NCI-H226 (cell line): ENCODE measurements at regions not wholly inside any gene's neighbourhood (a gene's known extent, or its start where the extent isn't known, plus 50 kb on each side); places are given as distances from the start of the nearest gene placed in this dataset.
"Not testable (repeated sequence)": the region's sequence is repeated elsewhere in the genome, so short reads cannot be mapped to it uniquely, and the experiment has no call there.

Experiments used
- DNase-seq: peaks from one replicate; pipeline ENCODE4 v3.0.0-alpha.2; 2015

DNA sequence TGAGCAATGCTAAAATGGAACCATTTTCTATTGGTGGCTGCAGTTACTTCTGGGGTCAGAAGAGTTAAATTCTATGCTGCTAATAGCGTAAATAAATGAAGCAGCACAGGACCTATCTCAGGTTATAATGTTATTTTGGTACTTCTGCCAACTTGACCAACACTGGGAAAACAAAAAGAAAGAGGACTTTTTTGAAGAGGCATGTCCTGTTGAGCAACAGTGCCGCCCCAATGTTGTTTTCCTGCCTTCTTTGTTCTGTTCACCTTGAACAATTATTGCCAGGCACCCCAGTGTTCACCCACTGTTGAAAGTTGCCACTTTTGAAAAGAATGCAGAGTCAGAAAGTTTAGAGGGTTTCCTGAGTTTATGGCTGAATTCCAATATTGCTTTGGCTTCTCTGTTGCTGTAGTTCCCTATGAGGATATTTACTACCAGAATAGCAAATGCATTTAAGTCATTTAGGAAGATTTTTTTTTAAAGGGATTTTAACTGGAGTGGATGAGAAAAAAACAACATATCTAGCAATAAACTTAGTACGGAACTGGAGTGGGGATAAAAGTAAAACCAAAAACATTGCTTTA, 679.0 kb upstream of the DPPA4 start:
- DNase-seq: no peak

DNA sequence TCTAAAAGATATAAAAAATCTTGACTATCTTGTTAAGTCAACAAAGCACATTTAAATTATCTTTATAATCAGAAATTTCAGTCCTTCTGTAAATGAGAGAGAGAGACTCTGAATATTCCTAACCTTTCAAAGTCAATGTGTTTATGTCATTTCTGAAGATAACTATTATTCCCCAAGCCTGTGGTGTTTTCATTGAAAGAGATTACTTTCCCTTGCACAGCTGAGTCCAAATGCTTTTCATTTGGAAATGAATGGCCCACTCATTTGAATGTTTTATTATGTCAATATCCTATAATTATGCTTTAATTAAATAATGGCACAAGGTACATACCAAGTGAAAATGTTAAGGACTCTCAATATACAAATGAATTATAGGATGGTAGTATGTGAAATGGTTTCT, 680.0 kb upstream of the DPPA4 start:
- DNase-seq: no peak

- no peak for DNase-seq
These were observed 684.3 kb upstream of the DPPA4 start for GRCh38 chr3:110021659-110022058.

- DNase-seq: not testable (repeated sequence)
These were observed 685.7 kb upstream of the DPPA4 start for GRCh38 chr3:110023022-110023421.

GRCh38 chr3:110026421-110026820, 689.1 kb upstream of the DPPA4 start:
- DNase-seq: no peak

- no peak for DNase-seq
These were observed 690.2 kb upstream of the DPPA4 start for GRCh38 chr3:110027446-110028080.

- no peak for DNase-seq
These were observed 694.6 kb upstream of the DPPA4 start for GRCh38 chr3:110031975-110032374.

GRCh38 chr3:110059431-110059830, 722.1 kb upstream of the DPPA4 start:
- DNase-seq: no peak

GRCh38 chr3:110062716-110063115, 725.4 kb upstream of the DPPA4 start:
- no peak for DNase-seq

DNA sequence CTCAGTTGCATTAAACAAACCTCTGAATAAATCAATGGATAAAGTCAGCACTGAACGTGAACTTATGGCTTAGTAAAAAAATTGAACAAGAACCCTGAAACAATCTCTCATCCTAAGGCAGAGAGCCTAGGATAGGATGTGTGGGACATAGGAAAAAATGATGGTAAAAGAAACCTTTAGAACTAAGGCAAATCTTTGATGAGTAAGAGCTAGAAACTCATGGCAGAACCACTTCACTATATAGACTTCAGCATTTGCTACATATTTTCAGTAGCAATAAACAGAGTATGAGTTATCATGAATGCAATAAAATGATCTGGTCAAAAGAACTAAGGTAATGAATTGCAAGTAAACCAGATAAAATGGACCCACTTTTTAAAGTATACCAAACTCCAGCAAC, 725.8 kb upstream of the DPPA4 start:
- DNase-seq: no peak

DNA sequence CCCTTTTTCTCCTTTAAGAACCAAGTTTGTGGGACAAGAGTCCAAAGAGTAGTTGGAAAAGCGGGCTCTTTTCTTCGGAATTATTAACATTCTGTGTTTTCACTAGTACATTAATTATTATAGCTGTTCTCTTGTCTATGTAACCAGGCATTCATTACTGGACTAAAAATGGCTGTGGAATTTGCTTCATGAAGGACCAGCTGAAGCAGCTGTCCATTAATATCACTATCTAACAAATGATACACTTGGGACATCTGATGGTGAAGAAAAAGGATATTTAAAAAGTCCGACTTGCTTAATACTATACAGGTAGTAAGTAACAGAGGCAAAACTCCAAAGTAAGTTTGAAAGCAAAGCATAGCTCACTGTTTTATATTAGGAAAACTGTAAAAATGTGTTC, 728.9 kb upstream of the DPPA4 start:
- no peak for DNase-seq

- no peak for DNase-seq
These were observed 730.2 kb upstream of the DPPA4 start for GRCh38 chr3:110067527-110067926.

- DNase-seq: no peak
These were observed 732.4 kb upstream of the DPPA4 start for GRCh38 chr3:110069761-110070160.

GRCh38 chr3:110070161-110070916, 733.0 kb upstream of the DPPA4 start:
- DNase-seq: peak; percentile 47

- no peak for DNase-seq
These were observed 736.7 kb upstream of the DPPA4 start for GRCh38 chr3:110074095-110074494.

GRCh38 chr3:110077093-110077492, 739.7 kb upstream of the DPPA4 start:
- no peak for DNase-seq

DNA sequence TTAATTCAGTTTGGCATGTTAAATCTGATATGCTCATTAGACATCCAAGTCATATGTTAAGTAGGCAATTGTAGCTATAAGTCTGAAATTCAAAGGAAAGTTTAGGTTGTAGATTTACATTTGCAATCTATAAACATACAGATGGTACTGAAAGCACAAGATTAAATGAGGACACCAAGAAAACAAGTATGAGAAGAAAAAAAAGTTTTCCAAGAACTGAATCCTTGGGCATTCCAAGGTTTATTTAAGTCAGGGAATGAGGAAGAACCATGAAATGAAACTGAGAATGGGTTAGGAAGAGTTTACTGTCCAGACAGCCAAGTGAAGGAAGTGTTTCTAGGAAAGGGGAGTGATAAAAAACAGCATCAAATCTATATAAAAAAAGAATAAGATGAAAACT, 756.1 kb upstream of the DPPA4 start:
- no peak for DNase-seq

DNA sequence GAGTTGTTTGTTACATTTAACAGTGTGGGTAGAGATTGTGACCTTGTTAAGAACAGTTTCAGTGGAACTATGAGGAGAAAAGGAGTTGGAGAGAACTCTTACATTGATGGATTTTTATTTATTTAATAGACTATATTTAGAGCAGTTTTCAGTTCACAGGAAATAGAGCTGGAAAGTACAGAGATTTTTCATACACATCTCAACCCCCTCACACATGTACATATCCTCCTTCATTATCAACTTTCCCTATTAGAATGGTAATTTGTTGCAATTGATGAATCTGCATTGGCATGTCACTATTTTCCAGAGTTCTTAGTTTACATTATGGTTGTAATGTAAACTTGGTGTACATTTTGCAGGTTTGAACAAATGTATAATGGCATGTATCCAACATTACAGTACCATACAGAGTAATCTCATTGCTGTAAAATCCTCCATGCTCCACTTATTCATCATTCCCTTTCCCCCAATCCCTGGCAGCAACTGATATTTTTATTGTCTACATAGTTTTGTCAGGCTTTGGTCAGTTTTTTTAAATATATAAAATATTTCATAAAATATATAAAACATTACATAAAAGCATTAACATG, 756.6 kb upstream of the DPPA4 start:
- DNase-seq: no peak

DNA sequence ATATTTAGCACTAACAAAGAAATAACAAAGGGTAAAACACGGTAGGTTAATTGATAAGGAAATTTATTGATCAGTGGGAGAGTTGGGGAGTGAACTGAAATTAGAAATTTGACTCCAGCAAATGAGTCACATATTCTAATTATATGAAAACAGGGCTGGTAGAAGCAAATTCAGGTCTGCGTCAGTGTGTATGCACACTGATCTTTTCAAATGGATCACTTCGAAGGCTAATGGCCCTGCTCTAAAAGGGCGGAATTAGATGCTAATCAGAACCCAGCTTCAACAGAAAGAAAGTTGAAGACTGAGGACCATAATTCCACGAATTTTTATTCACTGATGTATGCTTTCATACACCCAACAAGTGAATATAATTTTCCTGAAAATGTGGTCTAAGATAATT, 762.4 kb upstream of the DPPA4 start:
- no peak for DNase-seq

GRCh38 chr3:110101361-110101760, 764.0 kb upstream of the DPPA4 start:
- peak; percentile 24 for DNase-seq

DNA sequence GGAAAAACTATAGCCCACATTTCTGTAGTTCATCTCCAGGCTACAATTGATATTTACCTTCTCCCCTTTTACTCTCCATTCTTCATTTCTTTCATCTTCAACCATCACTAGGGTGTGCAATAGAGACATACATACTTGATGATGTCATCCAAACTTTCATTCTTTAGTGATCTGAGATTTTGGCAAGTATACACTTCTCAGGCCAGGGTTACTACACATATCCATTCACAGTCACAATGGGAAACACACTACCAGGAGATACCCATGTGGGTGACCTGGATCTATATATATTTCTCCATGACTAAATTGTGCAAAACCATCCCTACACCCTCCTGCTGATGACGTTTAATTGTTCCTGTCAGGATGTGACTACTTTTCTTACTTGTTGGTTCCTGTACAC, 769.5 kb upstream of the DPPA4 start:
- peak; percentile 5 for DNase-seq

DNA sequence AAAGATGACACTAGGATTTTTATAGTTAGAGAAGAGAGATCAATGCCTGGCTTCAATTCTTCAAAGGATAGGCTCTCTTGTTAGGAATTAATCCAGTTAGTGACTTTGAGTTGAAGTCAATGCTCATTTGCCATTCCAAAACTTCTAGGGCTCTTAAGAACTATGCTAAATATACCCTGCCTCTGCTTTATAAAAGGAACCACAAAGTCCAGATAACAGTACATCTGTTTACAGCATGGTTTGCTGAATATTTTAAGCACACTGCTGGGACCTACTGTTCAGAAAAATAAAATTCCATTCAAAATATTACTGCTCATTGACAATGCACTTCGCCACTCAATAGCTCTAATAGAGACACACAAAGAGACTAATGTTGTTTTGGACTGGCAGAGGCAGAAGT, 786.6 kb upstream of the DPPA4 start:
- DNase-seq: no peak

- peak; percentile 5 for DNase-seq
These were observed 788.7 kb upstream of the DPPA4 start for GRCh38 chr3:110126065-110126464.

DNA sequence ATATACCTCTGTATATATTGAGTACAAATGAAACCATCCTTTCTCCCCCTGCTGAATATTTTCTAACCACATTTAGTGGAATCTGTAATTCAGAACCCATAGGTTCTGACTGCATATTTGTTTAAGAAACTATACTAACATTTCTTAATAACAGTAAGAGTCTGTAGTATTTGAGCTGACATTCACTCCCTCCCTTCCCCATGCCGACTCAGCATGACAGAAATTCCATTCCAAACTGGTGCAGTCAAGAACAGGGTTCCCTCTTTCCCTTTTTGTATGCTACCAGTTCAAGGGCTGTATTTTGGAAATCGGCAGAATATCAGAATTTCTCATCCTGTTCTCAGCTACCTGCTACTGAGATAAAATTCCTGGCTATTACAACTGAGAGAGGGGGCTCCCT, 796.6 kb upstream of the DPPA4 start:
- DNase-seq: no peak
